ENCODE measurements at regions not wholly inside any gene's neighbourhood (a gene's known extent, or its start where the extent isn't known, plus 50 kb on each side); places are given as distances from the start of the nearest gene placed in this dataset.

- no peaks in the 10 kb centered on the region for H3K9me1 ChIP-seq (ENCODE audit: control insufficient read depth, insufficient read depth, low read length)
- no peak overlapping the region for H2AFZ ChIP-seq (ENCODE audit: low read depth, low read length)
- BruUV-seq (replicated peaks) = no TSS peak
- DNase-seq (ENCODE audit: extremely low read depth in 1 of 4, low spot score in 3 of 4) = no peak
- no peaks in the 10 kb centered on the region for H3K27me3 ChIP-seq (ENCODE audit: control insufficient read depth in 2 of 2, insufficient read depth in 2 of 2, low read length in 2 of 2)
- no peaks in the 10 kb centered on the region for H3K36me3 ChIP-seq (ENCODE audit: control insufficient read depth, insufficient read depth, low read length)
- FAIRE-seq = no peak
- POLR2A ChIA-PET = no interaction called here
- H3K4me1 ChIP-seq (replicated peaks in 1 of 2; ENCODE audit: control insufficient read depth in 2 of 2, insufficient read depth in 2 of 2, low read length in 2 of 2) = peaks cover 0 to 7% of the 10 kb centered on the region in 2 experiments; a peak in 2 of 5 replicates
- ATAC-seq = no peak
- H3K27ac ChIP-seq (ENCODE audit: extremely low read depth, low read depth, low read length) = no peak overlapping the region
- intact Hi-C loops (cut with micrococcal nuclease) = no loop called here
- no peaks in the 10 kb centered on the region for H3K79me2 ChIP-seq (ENCODE audit: control insufficient read depth, insufficient read depth, low read length)
- WGBS (ENCODE audit: insufficient coverage, low coverage, missing lambda C conversion rate) = 44% methylated on average over 1 of the region's 1 CpG
- CTCF ChIA-PET (ENCODE audit: low intra/inter-chr PET ratio) = no interaction called here
- in situ Hi-C loops (cut with MboI) = no loop called here
- no peak overlapping the region for H3K4me2 ChIP-seq (ENCODE audit: insufficient read depth, low read length)
- no peak for TF ChIP-seq JUN (IDR thresholded peaks at IDR 0.05; ENCODE audit: borderline replicate concordance, low read depth, low read length)
- no peak for TF ChIP-seq JUN (CRISPR knock-in tag; IDR thresholded peaks at IDR 0.05; ENCODE audit: borderline replicate concordance)
- TF ChIP-seq SMARCE1 (IDR thresholded peaks at IDR 0.05) = no peak
- H3K4me3 ChIP-seq = no peak overlapping the region
- no peaks in the 10 kb centered on the region for H3K9me3 ChIP-seq (replicated peaks; ENCODE audit: control insufficient read depth, insufficient read depth, low read depth, low read length)
- H4K20me1 ChIP-seq (replicated peaks; ENCODE audit: control insufficient read depth, insufficient read depth, low read length) = no peaks in the 10 kb centered on the region
- H3K9ac ChIP-seq (ENCODE audit: insufficient read depth in 1 of 2, low read depth in 2 of 2, low read length in 2 of 2) = no peak overlapping the region
Measured at GRCh38 chr10:28948046-28948445, 270.7 kb downstream of the BAMBI start.

- ChIA-PET CTCF (ENCODE audit: low intra/inter-chr PET ratio) (no interaction called here), POLR2A (no interaction called here)
- FAIRE-seq (peak; percentile 72), ATAC-seq (peak; percentile 83), DNase-seq (ENCODE audit: extremely low read depth in 1 of 4, low spot score in 3 of 4) (no peak)
- Histone ChIP-seq H3K9me3 (replicated peaks; ENCODE audit: control insufficient read depth, insufficient read depth, low read depth, low read length) (no peaks in the 10 kb centered on the region), H4K20me1 (replicated peaks; ENCODE audit: control insufficient read depth, insufficient read depth, low read length) (no peaks in the 10 kb centered on the region), H3K27me3 (ENCODE audit: control insufficient read depth in 2 of 2, insufficient read depth in 2 of 2, low read length in 2 of 2) (no peaks in the 10 kb centered on the region), H3K4me2 (ENCODE audit: insufficient read depth, low read length) (no peak overlapping the region), H3K9ac (ENCODE audit: insufficient read depth in 1 of 2, low read depth in 2 of 2, low read length in 2 of 2) (no peak overlapping the region; a peak in 1 of 4 replicates), H3K79me2 (ENCODE audit: control insufficient read depth, insufficient read depth, low read length) (no peaks in the 10 kb centered on the region), H3K4me1 (replicated peaks in 1 of 2; ENCODE audit: control insufficient read depth in 2 of 2, insufficient read depth in 2 of 2, low read length in 2 of 2) (peaks cover 0 to 7% of the 10 kb centered on the region in 2 experiments; a peak in 2 of 5 replicates), H3K4me3 (no peak overlapping the region), H3K27ac (ENCODE audit: extremely low read depth, low read depth, low read length) (peak overlapping the region; percentile 14; the same call in 1 of the 3 replicates), H3K9me1 (ENCODE audit: control insufficient read depth, insufficient read depth, low read length) (no peaks in the 10 kb centered on the region), H3K36me3 (ENCODE audit: control insufficient read depth, insufficient read depth, low read length) (no peaks in the 10 kb centered on the region), H2AFZ (ENCODE audit: low read depth, low read length) (peak overlapping the region; percentile 28)
- WGBS (ENCODE audit: insufficient coverage, low coverage, missing lambda C conversion rate) = 49% methylated on average over 8 of the region's 8 CpGs
- no TSS peak for BruUV-seq (replicated peaks)
- intact Hi-C loops (cut with micrococcal nuclease) (no loop called here), in situ Hi-C loops (cut with MboI) (no loop called here)
- TF ChIP-seq RBM17 (IDR thresholded peaks at IDR 0.05; ENCODE audit: borderline replicate concordance, low read depth, low read length) (no peak), MYC (IDR thresholded peaks at IDR 0.05; ENCODE audit: low read depth, low read length) (peak; percentile 71), MYC (CRISPR knock-in tag; IDR thresholded peaks at IDR 0.05; ENCODE audit: borderline replicate concordance, low read depth) (no peak; the same call in 1 of the 2 replicates), NR2C1 (IDR thresholded peaks at IDR 0.05) (no peak), NR2C1 (tag; IDR thresholded peaks at IDR 0.05) (peak; percentile 47), EZH2 (IDR thresholded peaks at IDR 0.05; ENCODE audit: borderline replicate concordance, low read depth, low read length) (no peak), EP400 (IDR thresholded peaks at IDR 0.05) (peak; percentile 52; the same call in 1 of the 2 replicates), ZNF143 (CRISPR knock-in tag; IDR thresholded peaks at IDR 0.05) (no peak), DACH1 (IDR thresholded peaks at IDR 0.05; ENCODE audit: partially characterized antibody) (no peak), ZKSCAN8 (CRISPR knock-in tag; IDR thresholded peaks at IDR 0.05) (no peak), SIN3A (IDR thresholded peaks at IDR 0.05; ENCODE audit: borderline replicate concordance in 2 of 2, control insufficient read depth in 1 of 2, low read depth in 2 of 2, low read length in 2 of 2) (no peak), PCBP1 (IDR thresholded peaks at IDR 0.05; ENCODE audit: low read depth, low read length, poor library complexity, severe bottlenecking) (no peak), GABPA (tag; conservative IDR thresholded peaks at IDR 0.05; ENCODE audit: low read depth) (peak; percentile 41)
Measured at GRCh38 chr10:28949005-28950004, 272.0 kb downstream of the BAMBI start.
